ENCODE measurements at regions not wholly inside any gene's neighbourhood (a gene's known extent, or its start where the extent isn't known, plus 50 kb on each side); places are given as distances from the start of the nearest gene placed in this dataset.

GRCh38 chr1:208628022-208628914, 384.1 kb upstream of the PLXNA2 start:
- no peak overlapping the region for H3K4me3 ChIP-seq
- DNase-seq (ENCODE audit: low spot score in 2 of 2), result no peak
- no peaks in the 10 kb centered on the region for H3K9me3 ChIP-seq
- no peaks in the 10 kb centered on the region for H3K36me3 ChIP-seq
- H3K27me3 ChIP-seq, result no peaks in the 10 kb centered on the region
- WGBS, result 90% methylated on average over 7 of the region's 7 CpGs
- no peaks in the 10 kb centered on the region for H3K4me1 ChIP-seq
- H3K27ac ChIP-seq, result no peak overlapping the region
- TF ChIP-seq POLR2A (IDR thresholded peaks at IDR 0.05) (no peak), EP300 (IDR thresholded peaks at IDR 0.05) (no peak), POLR2AphosphoS5 (IDR thresholded peaks at IDR 0.05) (no peak), CTCF (IDR thresholded peaks at IDR 0.05) (no peak)

- Histone ChIP-seq H3K4me3 (no peak overlapping the region), H3K27me3 (no peaks in the 10 kb centered on the region), H3K27ac (no peak overlapping the region), H3K9me3 (no peaks in the 10 kb centered on the region), H3K36me3 (no peaks in the 10 kb centered on the region), H3K4me1 (no peaks in the 10 kb centered on the region)
- TF ChIP-seq POLR2AphosphoS5 (IDR thresholded peaks at IDR 0.05) (no peak), EP300 (IDR thresholded peaks at IDR 0.05) (no peak), CTCF (IDR thresholded peaks at IDR 0.05) (no peak), POLR2A (IDR thresholded peaks at IDR 0.05) (no peak)
- WGBS, result 41% methylated on average over 8 of the region's 8 CpGs
- no peak for DNase-seq (ENCODE audit: low spot score in 2 of 2)
Observed at GRCh38 chr1:208631092-208631491, 386.9 kb upstream of the PLXNA2 start.

- no peak overlapping the region for H3K4me3 ChIP-seq
- 58% methylated on average over 4 of the region's 4 CpGs for WGBS
Observed at GRCh38 chr1:208631506-208631905, 387.3 kb upstream of the PLXNA2 start.

GRCh38 chr1:208634346-208635140, 390.4 kb upstream of the PLXNA2 start:
- Histone ChIP-seq H3K9me3 (no peaks in the 10 kb centered on the region), H3K4me1 (no peaks in the 10 kb centered on the region), H3K27me3 (peaks cover 3% of the 10 kb centered on the region), H3K36me3 (no peaks in the 10 kb centered on the region), H3K27ac (no peak overlapping the region), H3K4me3 (no peak overlapping the region)
- DNase-seq (ENCODE audit: low spot score in 2 of 2), result no peak
- no peak for TF ChIP-seq EP300 (IDR thresholded peaks at IDR 0.05)
- no peak for TF ChIP-seq POLR2AphosphoS5 (IDR thresholded peaks at IDR 0.05)
- no peak for TF ChIP-seq POLR2A (IDR thresholded peaks at IDR 0.05)
- no peak for TF ChIP-seq CTCF (IDR thresholded peaks at IDR 0.05)
- 77% methylated on average over 5 of the region's 5 CpGs for WGBS

More at GRCh38 chr1:208631506-208631905, 387.3 kb upstream of the PLXNA2 start:
- Histone ChIP-seq H3K9me3 (no peaks in the 10 kb centered on the region), H3K27ac (no peak overlapping the region), H3K4me1 (no peaks in the 10 kb centered on the region), H3K27me3 (no peaks in the 10 kb centered on the region), H3K36me3 (no peaks in the 10 kb centered on the region)
- TF ChIP-seq CTCF (IDR thresholded peaks at IDR 0.05), result no peak
- no peak for TF ChIP-seq POLR2A (IDR thresholded peaks at IDR 0.05)
- no peak for TF ChIP-seq EP300 (IDR thresholded peaks at IDR 0.05)
- DNase-seq (ENCODE audit: low spot score in 2 of 2), result no peak

- no peak overlapping the region for H3K27ac ChIP-seq
- TF ChIP-seq POLR2A (IDR thresholded peaks at IDR 0.05), result no peak
- TF ChIP-seq EP300 (IDR thresholded peaks at IDR 0.05), result no peak
- no peak for TF ChIP-seq CTCF (IDR thresholded peaks at IDR 0.05)
- no peak for TF ChIP-seq POLR2AphosphoS5 (IDR thresholded peaks at IDR 0.05)
- H3K4me3 ChIP-seq, result no peak overlapping the region
- H3K4me1 ChIP-seq, result no peaks in the 10 kb centered on the region
- H3K27me3 ChIP-seq, result peaks cover 3% of the 10 kb centered on the region
- no peaks in the 10 kb centered on the region for H3K36me3 ChIP-seq
- H3K9me3 ChIP-seq, result no peaks in the 10 kb centered on the region
- WGBS, result 39% methylated on average over 3 of the region's 3 CpGs
- DNase-seq (ENCODE audit: low spot score in 2 of 2), result no peak
Observed at GRCh38 chr1:208637181-208637580, 393.0 kb upstream of the PLXNA2 start.
